ENCODE measurements at regions not wholly inside any gene's neighbourhood (a gene's known extent, or its start where the extent isn't known, plus 50 kb on each side); places are given as distances from the start of the nearest gene placed in this dataset.

- in situ Hi-C loops (cut with HindIII; ENCODE audit: low sequenced_read_pairs), result no loop called here
Observed at GRCh38 chr5:72623323-72623722, 116.1 kb upstream of the ZNF366 start.

GRCh38 chr5:72622170-72622760 is 115.1 kb upstream of the ZNF366 start:
- in situ Hi-C loops (cut with HindIII; ENCODE audit: low sequenced_read_pairs), result no loop called here

- in situ Hi-C loops (cut with HindIII; ENCODE audit: low sequenced_read_pairs), result no loop called here
Observed at GRCh38 chr5:72621576-72621975, 114.4 kb upstream of the ZNF366 start.

- in situ Hi-C loops (cut with HindIII; ENCODE audit: low sequenced_read_pairs), result no loop called here
Observed at GRCh38 chr5:72619677-72620076, 112.5 kb upstream of the ZNF366 start.

GRCh38 chr5:72619251-72619650 is 112.0 kb upstream of the ZNF366 start:
- in situ Hi-C loops (cut with HindIII; ENCODE audit: low sequenced_read_pairs), result no loop called here

GRCh38 chr5:72618708-72619107 is 111.5 kb upstream of the ZNF366 start:
- in situ Hi-C loops (cut with HindIII; ENCODE audit: low sequenced_read_pairs), result no loop called here

- in situ Hi-C loops (cut with HindIII; ENCODE audit: low sequenced_read_pairs), result no loop called here
Observed at GRCh38 chr5:72615061-72615460, 107.9 kb upstream of the ZNF366 start.

GRCh38 chr5:72613515-72613914 is 106.3 kb upstream of the ZNF366 start:
- in situ Hi-C loops (cut with HindIII; ENCODE audit: low sequenced_read_pairs), result no loop called here

GRCh38 chr5:72612810-72613209 is 105.6 kb upstream of the ZNF366 start:
- in situ Hi-C loops (cut with HindIII; ENCODE audit: low sequenced_read_pairs), result no loop called here

GRCh38 chr5:72611118-72611730 is 104.0 kb upstream of the ZNF366 start:
- in situ Hi-C loops (cut with HindIII; ENCODE audit: low sequenced_read_pairs), result no loop called here

GRCh38 chr5:72608926-72609325 is 101.7 kb upstream of the ZNF366 start:
- in situ Hi-C loops (cut with HindIII; ENCODE audit: low sequenced_read_pairs), result no loop called here

- in situ Hi-C loops (cut with HindIII; ENCODE audit: low sequenced_read_pairs), result no loop called here
Observed at GRCh38 chr5:72608297-72608696, 101.1 kb upstream of the ZNF366 start.

- in situ Hi-C loops (cut with HindIII; ENCODE audit: low sequenced_read_pairs), result no loop called here
Observed at GRCh38 chr5:72607381-72607780, 100.2 kb upstream of the ZNF366 start.

- in situ Hi-C loops (cut with HindIII; ENCODE audit: low sequenced_read_pairs), result no loop called here
Observed at GRCh38 chr5:72606525-72606924, 99.3 kb upstream of the ZNF366 start.

- in situ Hi-C loops (cut with HindIII; ENCODE audit: low sequenced_read_pairs), result no loop called here
Observed at GRCh38 chr5:72605632-72606031, 98.4 kb upstream of the ZNF366 start.

GRCh38 chr5:72604798-72605154 is 97.6 kb upstream of the ZNF366 start:
- in situ Hi-C loops (cut with HindIII; ENCODE audit: low sequenced_read_pairs), result no loop called here

- in situ Hi-C loops (cut with HindIII; ENCODE audit: low sequenced_read_pairs), result no loop called here
Observed at GRCh38 chr5:72604111-72604797, 97.0 kb upstream of the ZNF366 start.

- in situ Hi-C loops (cut with HindIII; ENCODE audit: low sequenced_read_pairs), result no loop called here
Observed at GRCh38 chr5:72602696-72603685, 95.8 kb upstream of the ZNF366 start.

GRCh38 chr5:72601861-72602260 is 94.7 kb upstream of the ZNF366 start:
- in situ Hi-C loops (cut with HindIII; ENCODE audit: low sequenced_read_pairs), result no loop called here

GRCh38 chr5:72600391-72600981 is 93.3 kb upstream of the ZNF366 start:
- in situ Hi-C loops (cut with HindIII; ENCODE audit: low sequenced_read_pairs), result no loop called here

Data from endothelial cell of hepatic sinusoid (primary cell).